Spinal cord (tissue), 9 donors: ENCODE measurements at regions not wholly inside any gene's neighbourhood (a gene's known extent, or its start where the extent isn't known, plus 50 kb on each side); places are given as distances from the start of the nearest gene placed in this dataset.
A peak's percentile ranks its signal among the peaks of the same experiment; 100 is the strongest.

ENCODE experiments used
- DNase-seq, 6 donors: peaks; one replicate each; pipeline versions ENCODE4 v3.0.0 to v3.0.0-alpha.2; 2013 to 2015; ENCODE audit warnings: low spot score in 6 of 6, low read depth in 4 of 6
- H3K27ac ChIP-seq: one replicate; pipeline ENCODE4 v1.5.1; 2013; ENCODE audit warnings: low read depth, low read length, control low read depth
- H3K27me3 ChIP-seq: one replicate; pipeline ENCODE4 v1.6.1; 2013; ENCODE audit warnings: low read length; ENCODE audit not compliant: control insufficient read depth, insufficient read depth
- H3K36me3 ChIP-seq: one replicate; pipeline ENCODE4 v1.6.1; 2013; ENCODE audit warnings: low read length; ENCODE audit not compliant: control insufficient read depth, insufficient read depth
- H3K4me1 ChIP-seq: one replicate; pipeline ENCODE4 v1.6.1; 2013; ENCODE audit warnings: low read length; ENCODE audit not compliant: control insufficient read depth, insufficient read depth
- H3K4me3 ChIP-seq: one replicate; pipeline ENCODE4 v1.5.1; 2013; ENCODE audit warnings: low read depth, low read length, control low read depth
- H3K9me3 ChIP-seq: one replicate; pipeline ENCODE4 v1.6.1; 2013; ENCODE audit warnings: low read length; ENCODE audit not compliant: control insufficient read depth, insufficient read depth
- WGBS: methylation state at CpG from one replicate; pipeline ENCODE4 v1.1.5; 2013; ENCODE audit warnings: missing lambda C conversion rate; ENCODE audit not compliant: insufficient coverage; 5-methylcytosine and 5-hydroxymethylcytosine counted together
- donor health status: healthy.

GRCh38 chr6:169014211-169015197 lies 239.1 kb downstream of the THBS2 start:
- Histone ChIP-seq H3K36me3 (no peaks in the 10 kb centered on the region), H3K4me1 (no peaks in the 10 kb centered on the region), H3K27me3 (no peaks in the 10 kb centered on the region), H3K27ac (no peak overlapping the region), H3K4me3 (no peak overlapping the region), H3K9me3 (peaks cover 5% of the 10 kb centered on the region)
- no peak for DNase-seq
- 40% methylated on average over 1 of the region's 5 CpGs for WGBS

DNA sequence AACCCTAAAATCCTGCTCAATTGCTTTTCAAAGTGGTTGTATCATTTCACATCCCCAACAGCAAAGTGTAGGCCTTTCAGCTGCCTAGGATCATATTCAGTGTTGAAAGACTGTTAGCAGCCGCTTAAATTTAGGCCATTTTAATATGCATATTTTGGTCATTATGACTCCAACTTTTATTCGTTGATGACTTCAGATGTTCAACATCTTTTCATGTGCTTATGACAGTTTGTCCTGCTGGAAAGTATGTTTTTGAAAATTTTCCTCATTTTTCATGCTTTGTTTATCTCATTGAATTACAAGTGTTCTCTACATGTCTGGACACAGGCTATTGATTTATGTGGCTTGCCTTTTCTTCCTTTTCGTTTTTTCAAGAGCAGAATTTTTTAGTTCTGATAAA lies 244.0 kb downstream of the THBS2 start:
- no peak overlapping the region for H3K27ac ChIP-seq
- H3K4me3 ChIP-seq = no peak overlapping the region
- no peaks in the 10 kb centered on the region for H3K9me3 ChIP-seq
- no peaks in the 10 kb centered on the region for H3K27me3 ChIP-seq
- DNase-seq = no peak
- H3K36me3 ChIP-seq = no peaks in the 10 kb centered on the region
- WGBS = no CpG with 5 or more reads among the region's 3 CpGs
- H3K4me1 ChIP-seq = no peaks in the 10 kb centered on the region

- Histone ChIP-seq H3K36me3 (no peaks in the 10 kb centered on the region), H3K9me3 (no peaks in the 10 kb centered on the region), H3K4me3 (no peak overlapping the region), H3K27ac (no peak overlapping the region), H3K4me1 (no peaks in the 10 kb centered on the region), H3K27me3 (no peaks in the 10 kb centered on the region)
- 40% methylated on average over 1 of the region's 4 CpGs for WGBS
- DNase-seq = peak in 2 of 6 donors; percentile 56 to 76
These were observed 244.9 kb downstream of the THBS2 start for GRCh38 chr6:169008641-169009257.

DNA sequence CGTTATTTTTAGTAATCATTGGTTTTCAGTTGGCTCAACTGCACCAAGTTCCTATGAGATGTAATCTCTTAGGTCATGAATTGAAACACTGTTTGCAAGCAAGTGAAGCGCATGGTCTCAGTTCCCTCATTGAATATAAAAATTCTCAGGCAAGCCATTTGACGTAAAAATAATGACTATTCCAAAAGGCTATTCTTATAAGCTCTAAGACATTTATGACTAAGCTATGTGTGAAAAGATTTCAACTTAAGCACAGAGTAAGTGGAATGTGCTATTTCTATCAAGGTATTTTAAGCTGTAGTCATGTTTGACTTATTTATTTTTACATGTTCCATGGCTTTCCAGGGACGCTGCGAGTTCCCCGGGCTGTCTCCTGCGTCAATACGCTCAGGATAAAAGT lies 248.5 kb downstream of the THBS2 start:
- no peak for DNase-seq
- Histone ChIP-seq H3K9me3 (peaks cover 3% of the 10 kb centered on the region), H3K36me3 (no peaks in the 10 kb centered on the region), H3K4me1 (no peaks in the 10 kb centered on the region), H3K4me3 (no peak overlapping the region), H3K27ac (no peak overlapping the region), H3K27me3 (no peaks in the 10 kb centered on the region)
- 57% methylated on average over 1 of the region's 8 CpGs for WGBS

DNA sequence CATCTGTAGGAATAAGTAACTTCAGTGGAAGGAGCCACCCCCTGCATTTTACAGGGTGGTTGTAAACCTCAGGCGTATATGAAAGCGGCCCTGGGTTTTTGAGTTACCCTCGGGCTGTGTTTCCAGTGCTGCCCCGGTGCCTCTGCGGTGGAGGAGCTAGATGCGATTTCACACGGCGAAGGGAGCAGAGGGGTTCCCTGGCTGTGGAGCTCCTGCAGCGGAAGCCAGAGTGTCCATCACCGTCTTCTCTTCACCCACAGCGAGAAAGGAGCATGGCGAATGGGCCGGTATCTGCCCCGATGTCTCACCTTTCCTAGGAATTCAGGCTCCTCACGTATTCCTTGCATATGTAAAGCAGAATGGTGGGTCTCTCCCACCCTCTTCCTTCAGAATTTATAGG lies 253.6 kb downstream of the THBS2 start:
- no peaks in the 10 kb centered on the region for H3K4me1 ChIP-seq
- H3K36me3 ChIP-seq = no peaks in the 10 kb centered on the region
- 94% methylated on average over 14 of the region's 15 CpGs for WGBS
- H3K4me3 ChIP-seq = no peak overlapping the region
- H3K9me3 ChIP-seq = peaks cover 3% of the 10 kb centered on the region
- H3K27ac ChIP-seq = no peak overlapping the region
- no peak for DNase-seq
- no peaks in the 10 kb centered on the region for H3K27me3 ChIP-seq

- Histone ChIP-seq H3K27me3 (no peaks in the 10 kb centered on the region), H3K4me3 (no peak overlapping the region), H3K4me1 (no peaks in the 10 kb centered on the region), H3K9me3 (peaks cover 3% of the 10 kb centered on the region), H3K36me3 (no peaks in the 10 kb centered on the region), H3K27ac (no peak overlapping the region)
- no peak for DNase-seq
- 90% methylated on average over 13 of the region's 13 CpGs for WGBS
These were observed 254.3 kb downstream of the THBS2 start for GRCh38 chr6:168999392-168999791.

DNA sequence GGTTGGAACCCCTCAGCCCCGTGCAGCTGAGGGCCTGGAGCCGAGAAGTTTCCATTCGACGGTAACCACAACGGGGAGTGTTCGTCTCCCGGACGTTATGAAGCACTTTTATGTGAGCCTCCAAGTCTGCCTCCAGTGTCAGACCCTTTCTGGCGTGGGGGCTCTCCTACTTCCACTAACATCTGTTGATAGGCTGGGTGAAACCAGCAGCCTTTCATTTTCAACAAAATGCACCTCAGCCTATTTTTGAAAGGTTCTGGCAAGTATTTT lies 257.4 kb downstream of the THBS2 start:
- H3K4me3 ChIP-seq = no peak overlapping the region
- 87% methylated on average over 8 of the region's 9 CpGs for WGBS
- no peaks in the 10 kb centered on the region for H3K9me3 ChIP-seq
- H3K27me3 ChIP-seq = no peaks in the 10 kb centered on the region
- no peaks in the 10 kb centered on the region for H3K36me3 ChIP-seq
- no peak for DNase-seq
- H3K27ac ChIP-seq = peak overlapping the region; percentile 64
- H3K4me1 ChIP-seq = no peaks in the 10 kb centered on the region

DNA sequence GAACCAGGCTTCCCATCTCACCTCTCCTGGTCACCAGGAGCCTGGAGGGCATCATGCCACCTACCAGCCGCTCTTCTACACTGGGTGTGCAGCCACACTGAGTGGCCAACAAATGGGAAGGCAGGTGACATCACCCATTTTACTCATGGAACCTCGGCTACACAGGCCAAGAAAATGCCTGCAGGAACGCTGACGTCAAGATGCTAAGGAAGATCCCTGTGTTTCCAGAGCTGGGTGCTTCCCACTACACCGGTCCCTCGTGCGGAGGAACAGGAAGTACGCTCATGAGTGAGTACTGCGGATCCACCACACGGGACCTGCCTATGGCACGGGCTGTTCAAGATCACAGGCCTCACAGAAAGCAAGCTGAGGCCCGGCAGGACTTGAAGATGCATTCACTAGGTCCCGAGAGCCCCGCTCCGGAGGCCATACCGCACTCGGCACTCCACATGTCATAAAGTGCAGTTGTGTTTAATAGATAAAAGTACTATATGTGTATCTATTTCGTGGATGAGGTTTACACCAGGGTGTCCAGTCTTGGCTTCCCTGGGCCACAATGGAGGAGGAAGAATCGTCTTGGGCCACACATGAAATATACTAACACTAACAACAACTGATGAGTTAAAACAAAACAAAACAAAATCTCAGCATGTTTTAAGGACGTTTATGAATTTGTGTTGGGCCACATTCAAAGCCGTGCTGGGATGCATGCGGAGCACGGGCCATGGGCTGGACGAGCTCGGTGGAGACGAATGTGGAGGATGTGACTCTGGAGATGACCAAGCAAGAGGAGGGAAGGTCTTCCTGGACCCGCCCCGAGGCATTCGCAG lies 257.9 kb downstream of the THBS2 start:
- peak overlapping the region; percentile 64 for H3K27ac ChIP-seq
- H3K27me3 ChIP-seq = no peaks in the 10 kb centered on the region
- no peak overlapping the region for H3K4me3 ChIP-seq
- no peaks in the 10 kb centered on the region for H3K9me3 ChIP-seq
- 91% methylated on average over 27 of the region's 29 CpGs for WGBS
- no peaks in the 10 kb centered on the region for H3K4me1 ChIP-seq
- H3K36me3 ChIP-seq = no peaks in the 10 kb centered on the region
- peak in 1 of 6 donors; percentile 51 for DNase-seq

DNA sequence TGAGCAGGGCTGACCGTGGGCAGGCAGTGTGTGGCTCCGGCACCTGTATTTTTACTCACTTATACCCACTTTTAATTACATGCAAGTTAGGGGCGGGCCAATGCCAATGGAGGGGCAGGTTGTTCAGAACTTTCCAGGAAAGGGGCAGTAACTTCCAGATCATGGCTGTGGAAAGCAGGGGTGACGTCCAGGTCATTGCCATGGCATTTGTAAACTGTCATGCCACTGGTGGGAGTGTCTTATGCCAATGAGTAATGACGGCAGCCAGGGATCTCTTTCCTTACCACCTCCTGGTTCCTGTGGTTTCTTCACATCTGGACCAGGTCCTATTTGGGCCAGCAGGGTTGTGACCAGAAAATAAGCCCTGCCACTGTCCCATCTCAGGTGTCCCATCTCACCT lies 258.7 kb downstream of the THBS2 start:
- no peak for DNase-seq
- no peaks in the 10 kb centered on the region for H3K9me3 ChIP-seq
- no peaks in the 10 kb centered on the region for H3K4me1 ChIP-seq
- 72% methylated on average over 4 of the region's 5 CpGs for WGBS
- no peaks in the 10 kb centered on the region for H3K27me3 ChIP-seq
- no peak overlapping the region for H3K4me3 ChIP-seq
- H3K36me3 ChIP-seq = no peaks in the 10 kb centered on the region
- H3K27ac ChIP-seq = no peak overlapping the region
